Choroid plexus epithelial cell (primary cell): ENCODE measurements at regions not wholly inside any gene's neighbourhood (a gene's known extent, or its start where the extent isn't known, plus 50 kb on each side); places are given as distances from the start of the nearest gene placed in this dataset.

Experiments used
- DNase-seq: peaks from one replicate; pipeline ENCODE4 v3.0.0-alpha.2; 2010; ENCODE audit warnings: low read depth
- H3K4me3 ChIP-seq: 2 replicates; pipeline ENCODE4 v1.5.1; 2011; ENCODE audit warnings: low read depth, mild to moderate bottlenecking, control low read depth, low read length, moderate library complexity
- CTCF ChIP-seq: conservative IDR thresholded peaks from 2 replicates; pipeline ENCODE4 v1.5.1; 2011; ENCODE audit warnings: low read depth, mild to moderate bottlenecking, control low read depth, inconsistent platforms, low read length, moderate library complexity

GRCh38 chr17:63189930-63190329 is 223.9 kb downstream of the TANC2 start:
- no peak overlapping the region for H3K4me3 ChIP-seq
- no peak for TF ChIP-seq CTCF
- DNase-seq = no peak

GRCh38 chr17:63190821-63191370 is 224.9 kb downstream of the TANC2 start:
- H3K4me3 ChIP-seq = no peak overlapping the region
- no peak for DNase-seq
- no peak for TF ChIP-seq CTCF

GRCh38 chr17:63191610-63192009 is 225.6 kb downstream of the TANC2 start:
- no peak for TF ChIP-seq CTCF
- no peak overlapping the region for H3K4me3 ChIP-seq
- no peak for DNase-seq

GRCh38 chr17:63193827-63194226 is 227.8 kb downstream of the TANC2 start:
- TF ChIP-seq CTCF = no peak
- no peak overlapping the region for H3K4me3 ChIP-seq
- no peak for DNase-seq

GRCh38 chr17:63196772-63197335 is 230.8 kb downstream of the TANC2 start:
- DNase-seq = no peak
- no peak for TF ChIP-seq CTCF
- no peak overlapping the region for H3K4me3 ChIP-seq

- no peak for TF ChIP-seq CTCF
- DNase-seq = no peak
- H3K4me3 ChIP-seq = no peak overlapping the region
These were observed 237.6 kb downstream of the TANC2 start for GRCh38 chr17:63203652-63204051.

- TF ChIP-seq CTCF = no peak
- DNase-seq = no peak
- H3K4me3 ChIP-seq = no peak overlapping the region
These were observed 224.2 kb downstream of the CYB561 start for GRCh38 chr17:63221939-63222338.
